ENCODE measurements at regions not wholly inside any gene's neighbourhood (a gene's known extent, or its start where the extent isn't known, plus 50 kb on each side); places are given as distances from the start of the nearest gene placed in this dataset.

GRCh38 chr2:120522151-120522751 lies 176.3 kb downstream of the INHBB start:
- peak; percentile 80 for DNase-seq (ENCODE audit: low spot score)
- TF ChIP-seq EZH2phosphoT487 (IDR thresholded peaks at IDR 0.05; ENCODE audit: low read depth, severe bottlenecking, unreplicated experiment) (no peak), EZH2 (IDR thresholded peaks at IDR 0.05; ENCODE audit: borderline replicate concordance) (no peak), CTCF (IDR thresholded peaks at IDR 0.05; ENCODE audit: poor library complexity) (no peak)
- no peak overlapping the region for H3K4me3 ChIP-seq
- no peaks in the 10 kb centered on the region for H4K20me1 ChIP-seq (ENCODE audit: insufficient read depth, poor library complexity, severe bottlenecking)
- no peaks in the 10 kb centered on the region for H3K9me2 ChIP-seq (replicated peaks; ENCODE audit: insufficient read depth)
- 54% methylated on average over 33 of the region's 33 CpGs for WGBS (ENCODE audit: low lambda C conversion rate, missing lambda C conversion rate)
- H3K4me2 ChIP-seq = peak overlapping the region; percentile 20
- H3K4me1 ChIP-seq (ENCODE audit: insufficient read depth) = peaks cover 25% of the 10 kb centered on the region
- H3K9me3 ChIP-seq (ENCODE audit: low read depth) = no peaks in the 10 kb centered on the region
- H3K36me3 ChIP-seq (replicated peaks; ENCODE audit: insufficient read depth, low read depth) = no peaks in the 10 kb centered on the region
- no peak overlapping the region for H2AFZ ChIP-seq
- H3K27ac ChIP-seq = peak overlapping the region; percentile 70
- no peaks in the 10 kb centered on the region for H3K79me2 ChIP-seq
- no peaks in the 10 kb centered on the region for H3K27me3 ChIP-seq

GRCh38 chr2:120523766-120524165 lies 177.8 kb downstream of the INHBB start:
- Histone ChIP-seq H2AFZ (no peak overlapping the region), H3K4me2 (no peak overlapping the region), H3K36me3 (replicated peaks; ENCODE audit: insufficient read depth, low read depth) (no peaks in the 10 kb centered on the region), H3K9me2 (replicated peaks; ENCODE audit: insufficient read depth) (no peaks in the 10 kb centered on the region), H3K79me2 (no peaks in the 10 kb centered on the region), H3K9me3 (ENCODE audit: low read depth) (no peaks in the 10 kb centered on the region), H3K4me3 (no peak overlapping the region), H3K27ac (no peak overlapping the region), H3K27me3 (no peaks in the 10 kb centered on the region), H3K4me1 (ENCODE audit: insufficient read depth) (peaks cover 25% of the 10 kb centered on the region), H4K20me1 (ENCODE audit: insufficient read depth, poor library complexity, severe bottlenecking) (no peaks in the 10 kb centered on the region)
- DNase-seq (ENCODE audit: low spot score) = no peak
- TF ChIP-seq CTCF (IDR thresholded peaks at IDR 0.05; ENCODE audit: poor library complexity) = no peak
- no peak for TF ChIP-seq EZH2phosphoT487 (IDR thresholded peaks at IDR 0.05; ENCODE audit: low read depth, severe bottlenecking, unreplicated experiment)
- no peak for TF ChIP-seq EZH2 (IDR thresholded peaks at IDR 0.05; ENCODE audit: borderline replicate concordance)
- 88% methylated on average over 5 of the region's 5 CpGs for WGBS (ENCODE audit: low lambda C conversion rate, missing lambda C conversion rate)

- WGBS (ENCODE audit: low lambda C conversion rate, missing lambda C conversion rate) = 93% methylated on average over 9 of the region's 9 CpGs
- no peak overlapping the region for H2AFZ ChIP-seq
These were observed 178.2 kb downstream of the INHBB start for GRCh38 chr2:120524174-120524573.

More at GRCh38 chr2:120524174-120524573, 178.2 kb downstream of the INHBB start:
- Histone ChIP-seq H3K4me3 (no peak overlapping the region), H3K4me1 (ENCODE audit: insufficient read depth) (peaks cover 25% of the 10 kb centered on the region), H4K20me1 (ENCODE audit: insufficient read depth, poor library complexity, severe bottlenecking) (no peaks in the 10 kb centered on the region), H3K27me3 (no peaks in the 10 kb centered on the region), H3K4me2 (no peak overlapping the region), H3K79me2 (no peaks in the 10 kb centered on the region), H3K9me3 (ENCODE audit: low read depth) (no peaks in the 10 kb centered on the region), H3K27ac (no peak overlapping the region), H3K9me2 (replicated peaks; ENCODE audit: insufficient read depth) (no peaks in the 10 kb centered on the region), H3K36me3 (replicated peaks; ENCODE audit: insufficient read depth, low read depth) (no peaks in the 10 kb centered on the region)
- TF ChIP-seq EZH2 (IDR thresholded peaks at IDR 0.05; ENCODE audit: borderline replicate concordance) (no peak), CTCF (IDR thresholded peaks at IDR 0.05; ENCODE audit: poor library complexity) (no peak), EZH2phosphoT487 (IDR thresholded peaks at IDR 0.05; ENCODE audit: low read depth, severe bottlenecking, unreplicated experiment) (no peak)
- no peak for DNase-seq (ENCODE audit: low spot score)

Data from hepatocyte (in vitro differentiated cells).